Fibroblast of lung (primary cell): ENCODE measurements at regions not wholly inside any gene's neighbourhood (a gene's known extent, or its start where the extent isn't known, plus 50 kb on each side); places are given as distances from the start of the nearest gene placed in this dataset.
A peak's percentile ranks its signal among the peaks of the same experiment; 100 is the strongest.

Source experiments
- DNase-seq, 2 donors: peaks; one replicate each; pipeline versions ENCODE4 v3.0.0 to v3.0.0-alpha.2; 2010; ENCODE audit warnings: low read depth in 2 of 2
- H2AFZ ChIP-seq: 2 replicates; pipeline ENCODE4 v1.5.1; 2012; ENCODE audit warnings: low read length, control low read depth, inconsistent platforms
- H3K27ac ChIP-seq: 2 replicates; pipeline ENCODE4 v1.5.1; 2011; ENCODE audit warnings: low read length, control low read depth; ENCODE audit not compliant: insufficient read depth
- H3K27me3 ChIP-seq: 2 replicates; pipeline ENCODE4 v1.5.1; 2011; ENCODE audit warnings: mild to moderate bottlenecking, low read length; ENCODE audit not compliant: control insufficient read depth, insufficient read depth
- H3K36me3 ChIP-seq: 2 replicates; pipeline ENCODE4 v1.5.1; 2011; ENCODE audit warnings: low read length; ENCODE audit not compliant: control insufficient read depth, insufficient read depth
- H3K4me1 ChIP-seq: 2 replicates; pipeline ENCODE4 v1.5.1; 2011; ENCODE audit warnings: low read length; ENCODE audit not compliant: control insufficient read depth, insufficient read depth; ENCODE audit errors: extremely low read depth
- H3K4me2 ChIP-seq: 2 replicates; pipeline ENCODE4 v1.5.1; 2011; ENCODE audit warnings: low read length, control low read depth; ENCODE audit not compliant: insufficient read depth; ENCODE audit errors: extremely low read depth
- H3K4me3 ChIP-seq, 4 experiments: fragments of 200-600 bp in 1 of 4; sonication (generic) in 1 of 4; replicated peaks in 1 of 4; 2 replicates each; pipeline ENCODE4 v1.5.1; 2011 to 2016; ENCODE audit warnings: low read length in 4 of 4, low read depth in 3 of 4, mild to moderate bottlenecking in 3 of 4, control low read depth in 2 of 4, inconsistent platforms in 1 of 4, mixed read lengths in 1 of 4; ENCODE audit not compliant: insufficient read depth in 1 of 4; ENCODE audit errors: control extremely low read depth in 1 of 4
- H3K79me2 ChIP-seq: 2 replicates; pipeline ENCODE4 v1.5.1; 2012; ENCODE audit warnings: mild to moderate bottlenecking, low read length, inconsistent platforms; ENCODE audit not compliant: control insufficient read depth, insufficient read depth
- H3K9ac ChIP-seq: 2 replicates; pipeline ENCODE4 v1.5.1; 2011; ENCODE audit warnings: mild to moderate bottlenecking, low read length, control low read depth; ENCODE audit not compliant: insufficient read depth
- H3K9me3 ChIP-seq: 2 replicates; pipeline ENCODE4 v1.5.1; 2012; ENCODE audit warnings: low read depth, low read length; ENCODE audit not compliant: control insufficient read depth, insufficient read depth
- H4K20me1 ChIP-seq: 2 replicates; pipeline ENCODE4 v1.5.1; 2011; ENCODE audit warnings: low read length; ENCODE audit not compliant: control insufficient read depth, insufficient read depth; ENCODE audit errors: extremely low read depth
- CTCF ChIP-seq, 2 donors: IDR thresholded peaks in 1 of 2; conservative IDR thresholded peaks in 1 of 2; 1 replicate in 1 of 2; 2 replicates in 1 of 2; pipeline ENCODE4 v1.5.1; 2011 to 2012; ENCODE audit warnings: low read length in 2 of 2, control low read depth in 1 of 2, inconsistent platforms in 1 of 2, low read depth in 1 of 2, mild to moderate bottlenecking in 1 of 2
- EZH2 ChIP-seq: IDR thresholded peaks from 2 replicates; pipeline ENCODE4 v1.5.1; 2012; ENCODE audit warnings: low read length, control low read depth, mild to moderate bottlenecking; ENCODE audit errors: missing control alignments

- Histone ChIP-seq H4K20me1 (no peaks in the 10 kb centered on the region), H3K27me3 (no peaks in the 10 kb centered on the region), H3K4me3 (no peak overlapping the region), H3K9me3 (no peaks in the 10 kb centered on the region), H3K36me3 (no peaks in the 10 kb centered on the region), H3K4me2 (no peak overlapping the region), H2AFZ (no peak overlapping the region), H3K9ac (no peak overlapping the region), H3K27ac (no peak overlapping the region), H3K4me1 (no peaks in the 10 kb centered on the region), H3K79me2 (no peaks in the 10 kb centered on the region)
- DNase-seq = peak; percentile 7 to 14
- TF ChIP-seq EZH2 = no peak
- TF ChIP-seq CTCF (conservative IDR thresholded peaks at IDR 0.05 in 1 of 2, IDR thresholded peaks at IDR 0.05 in 1 of 2; ENCODE audit: low read depth in 1 of 2, low read length in 2 of 2) = no peak
Observed at GRCh38 chr1:81287411-81288080, 513.2 kb upstream of the ADGRL2 start.

DNA sequence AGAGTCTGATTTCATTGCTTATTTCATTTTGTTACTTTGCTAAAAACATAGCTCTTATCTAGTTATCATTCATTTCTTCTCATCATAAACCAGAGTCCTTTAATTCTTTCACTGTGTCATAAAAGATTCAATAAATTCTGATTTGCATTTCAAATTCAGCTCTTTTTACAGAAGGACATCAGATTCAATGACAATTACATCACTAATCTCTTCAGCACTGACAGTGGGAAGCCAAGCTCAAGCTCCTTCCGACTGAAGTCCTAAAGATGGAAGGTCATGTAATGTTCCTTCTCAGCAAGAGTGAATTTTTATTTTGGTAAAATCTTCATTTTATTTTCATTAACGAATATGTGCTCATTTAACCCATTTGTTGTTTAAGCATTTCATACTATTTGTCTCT is 530.7 kb upstream of the ADGRL2 start:
- TF ChIP-seq EZH2 (no peak), CTCF (conservative IDR thresholded peaks at IDR 0.05 in 1 of 2, IDR thresholded peaks at IDR 0.05 in 1 of 2; ENCODE audit: low read depth in 1 of 2, low read length in 2 of 2) (no peak)
- no peaks in the 10 kb centered on the region for H3K9me3 ChIP-seq
- H3K27ac ChIP-seq = no peak overlapping the region

DNA sequence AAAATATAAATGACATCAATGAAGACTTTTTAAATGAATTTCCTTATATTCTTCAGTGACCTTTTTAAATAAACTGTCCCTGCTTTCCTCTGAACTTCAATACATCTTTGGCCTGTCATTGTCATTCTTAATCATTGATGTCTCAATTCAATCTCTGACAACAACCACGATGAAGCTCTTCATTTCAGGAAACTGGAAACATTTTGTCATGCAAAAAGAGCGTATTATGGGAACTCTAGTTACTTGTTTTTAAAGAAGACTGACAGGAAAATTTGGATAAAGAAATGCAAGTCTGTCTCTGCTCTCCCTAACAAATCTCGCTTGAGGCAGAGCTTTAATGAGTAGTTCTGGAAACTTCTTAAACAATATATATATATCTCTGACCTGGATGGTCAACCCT is 535.8 kb upstream of the ADGRL2 start:
- Histone ChIP-seq H3K36me3 (no peaks in the 10 kb centered on the region), H3K9ac (no peak overlapping the region), H3K4me3 (no peak overlapping the region), H3K27me3 (no peaks in the 10 kb centered on the region), H3K4me2 (no peak overlapping the region), H4K20me1 (no peaks in the 10 kb centered on the region), H3K27ac (no peak overlapping the region), H3K79me2 (no peaks in the 10 kb centered on the region), H3K9me3 (no peaks in the 10 kb centered on the region), H2AFZ (no peak overlapping the region), H3K4me1 (no peaks in the 10 kb centered on the region)
- no peak for DNase-seq
- no peak for TF ChIP-seq EZH2
- no peak for TF ChIP-seq CTCF (conservative IDR thresholded peaks at IDR 0.05 in 1 of 2, IDR thresholded peaks at IDR 0.05 in 1 of 2; ENCODE audit: low read depth in 1 of 2, low read length in 2 of 2)

More for the DNA sequence above, 530.7 kb upstream of the ADGRL2 start:
- Histone ChIP-seq H3K79me2 (no peaks in the 10 kb centered on the region), H2AFZ (no peak overlapping the region), H3K4me2 (no peak overlapping the region), H3K4me3 (no peak overlapping the region), H3K9ac (no peak overlapping the region), H4K20me1 (no peaks in the 10 kb centered on the region), H3K36me3 (no peaks in the 10 kb centered on the region), H3K4me1 (no peaks in the 10 kb centered on the region), H3K27me3 (no peaks in the 10 kb centered on the region)
- DNase-seq = no peak
